SW480 (cell line): ENCODE measurements at regions not wholly inside any gene's neighbourhood (a gene's known extent, or its start where the extent isn't known, plus 50 kb on each side); places are given as distances from the start of the nearest gene placed in this dataset.

Experiments
- DNase-seq: peaks from one replicate; pipeline ENCODE4 v3.0.0-alpha.2; 2016; ENCODE audit warnings: low spot score

GRCh38 chr9:17970277-17970676, 391.4 kb downstream of the SH3GL2 start:
- no peak for DNase-seq

GRCh38 chr9:17978773-17979172, 399.9 kb downstream of the SH3GL2 start:
- DNase-seq = no peak

DNA sequence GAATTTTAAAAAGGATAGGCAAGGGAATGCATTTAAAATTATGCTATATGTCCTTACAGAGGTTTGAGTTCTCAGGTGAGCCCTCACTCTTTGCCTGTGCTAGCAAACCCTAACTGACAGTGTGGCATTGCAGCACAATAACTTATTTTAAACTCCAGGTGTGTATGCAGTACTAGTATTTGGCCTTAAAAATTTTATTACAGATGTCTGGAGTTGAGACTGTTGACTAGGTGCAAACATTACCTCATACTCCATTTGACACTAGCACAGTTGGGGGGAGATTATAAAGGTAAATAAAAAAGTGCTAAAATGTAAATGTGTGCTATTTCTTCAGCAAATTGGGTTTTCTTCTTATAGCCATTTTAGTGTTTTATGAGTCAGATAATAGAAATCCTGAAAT, 407.7 kb downstream of the SH3GL2 start:
- no peak for DNase-seq

DNA sequence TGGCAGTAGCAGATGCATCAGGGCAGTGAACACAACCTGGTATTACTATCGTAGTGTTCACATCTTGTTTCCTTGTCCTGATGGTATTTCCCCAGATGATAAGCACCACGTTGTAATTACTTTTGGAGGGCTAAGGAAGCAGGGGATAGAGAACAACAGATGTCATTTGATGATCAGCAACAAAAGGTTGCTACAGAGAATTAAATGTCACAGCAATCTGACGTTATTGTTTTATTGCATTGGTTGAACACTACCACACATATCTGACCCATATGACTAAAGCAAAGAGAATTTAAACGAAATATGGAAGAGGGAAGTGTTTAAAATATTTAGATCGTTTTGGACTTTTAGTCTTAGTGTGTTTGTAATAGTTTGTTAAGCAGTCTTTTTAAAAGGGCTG, 408.3 kb downstream of the SH3GL2 start:
- no peak for DNase-seq

DNA sequence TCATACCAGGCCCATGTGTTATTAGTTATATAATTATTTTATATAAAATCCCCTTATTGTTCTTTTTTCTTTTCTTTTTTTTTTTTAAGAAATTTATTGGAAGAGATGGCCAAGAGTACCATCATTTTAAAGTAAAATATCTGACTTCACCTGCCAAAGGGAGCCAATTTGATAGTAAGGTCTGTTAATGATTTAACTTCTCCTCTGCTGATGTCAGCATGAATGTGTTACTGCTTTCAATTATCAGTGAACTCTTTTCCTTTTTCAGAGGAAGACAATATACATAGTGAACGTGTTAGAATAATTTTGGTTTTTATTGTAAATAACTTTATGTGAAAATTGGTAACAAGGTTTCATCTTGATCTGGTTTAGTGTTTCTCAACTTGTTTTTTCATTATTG, 409.6 kb downstream of the SH3GL2 start:
- no peak for DNase-seq

DNA sequence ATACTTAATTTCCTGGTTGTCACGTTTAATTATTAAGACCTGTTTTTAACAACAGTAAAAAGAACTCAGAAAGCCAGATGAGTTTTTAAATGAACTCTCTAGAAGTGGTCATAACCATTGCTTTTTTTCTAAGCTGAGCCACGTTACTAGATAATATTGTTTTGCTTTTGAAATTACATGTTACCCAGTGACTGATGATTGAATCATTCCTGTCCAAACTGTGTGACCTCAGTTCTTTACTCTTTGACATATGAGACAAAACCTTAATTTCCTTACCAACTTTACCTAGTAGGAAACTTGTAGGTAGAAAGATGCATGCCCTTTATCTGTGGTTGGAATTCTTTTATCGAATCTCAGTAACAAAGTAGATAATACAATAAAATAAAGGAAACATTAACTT, 411.7 kb downstream of the SH3GL2 start:
- DNase-seq = no peak

DNA sequence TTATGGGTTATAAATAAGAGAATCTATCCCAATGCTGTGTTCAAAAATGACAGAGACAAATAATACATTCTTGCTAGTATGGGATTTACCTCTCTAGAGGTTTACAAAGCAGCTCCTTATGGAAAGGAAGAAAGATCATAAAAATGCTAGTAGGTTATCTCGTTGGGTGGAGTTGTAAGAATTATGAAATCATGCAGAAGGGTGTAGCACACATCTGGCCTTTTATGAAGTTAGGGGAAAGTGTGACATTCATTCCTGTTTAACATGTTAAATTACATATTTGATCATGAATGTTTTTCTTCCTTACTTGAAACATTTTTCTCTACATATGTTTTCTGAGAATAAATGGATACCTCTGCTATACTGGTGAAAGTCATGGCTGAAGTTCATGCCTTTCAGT, 414.2 kb downstream of the SH3GL2 start:
- DNase-seq = no peak

DNA sequence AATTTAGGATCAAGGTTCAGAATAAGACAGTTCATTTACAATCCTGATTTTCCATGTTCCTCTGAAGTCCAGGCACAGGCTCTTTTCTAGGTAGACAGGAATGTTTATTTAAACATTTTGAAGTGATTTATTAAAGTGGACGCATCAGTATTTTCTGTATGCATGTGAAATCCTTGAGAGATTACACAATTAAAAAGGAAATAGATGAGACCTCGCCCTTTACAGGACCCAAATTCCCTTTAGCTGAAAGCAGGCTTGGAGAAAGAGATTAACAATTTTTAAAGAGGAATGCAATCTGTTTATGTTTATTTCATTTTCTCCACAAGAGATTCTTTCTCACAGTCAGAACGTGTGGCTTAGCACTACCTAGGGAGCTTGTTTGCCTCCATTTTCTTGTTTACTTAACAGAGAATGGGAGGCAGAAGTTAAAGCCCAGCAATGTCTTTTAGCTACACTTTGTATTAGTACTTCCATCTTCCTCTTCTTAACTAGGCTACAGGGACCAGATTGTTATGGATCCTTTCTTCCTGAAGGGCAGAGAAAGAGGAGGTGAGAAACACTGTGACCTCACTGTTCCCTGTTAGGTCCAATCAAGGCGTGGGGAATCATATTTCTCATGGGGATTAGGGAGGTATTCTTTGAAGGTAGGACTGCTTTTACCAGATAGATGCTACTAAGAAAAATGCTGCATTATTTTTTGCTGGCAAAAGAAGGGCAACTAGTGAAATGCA, 416.0 kb downstream of the SH3GL2 start:
- no peak for DNase-seq

DNA sequence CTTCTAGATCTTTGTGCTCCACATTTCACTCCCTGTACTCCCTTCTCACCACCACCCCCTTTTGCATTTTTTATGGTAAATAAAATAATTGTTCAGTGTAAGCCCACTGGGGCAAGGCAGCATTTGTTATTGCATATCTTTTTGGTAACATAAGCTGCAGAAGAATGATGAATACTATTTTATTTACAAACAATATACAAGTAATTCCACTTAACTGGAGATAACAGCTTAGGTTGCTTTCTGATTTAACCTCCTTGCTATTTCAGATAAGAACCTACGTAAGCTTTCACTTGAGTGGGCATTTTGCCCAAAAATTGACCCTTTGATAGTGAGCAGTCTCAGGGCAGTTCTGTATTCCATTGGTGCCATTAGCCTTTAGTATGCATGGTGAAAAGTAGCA, 417.9 kb downstream of the SH3GL2 start:
- DNase-seq = no peak

DNA sequence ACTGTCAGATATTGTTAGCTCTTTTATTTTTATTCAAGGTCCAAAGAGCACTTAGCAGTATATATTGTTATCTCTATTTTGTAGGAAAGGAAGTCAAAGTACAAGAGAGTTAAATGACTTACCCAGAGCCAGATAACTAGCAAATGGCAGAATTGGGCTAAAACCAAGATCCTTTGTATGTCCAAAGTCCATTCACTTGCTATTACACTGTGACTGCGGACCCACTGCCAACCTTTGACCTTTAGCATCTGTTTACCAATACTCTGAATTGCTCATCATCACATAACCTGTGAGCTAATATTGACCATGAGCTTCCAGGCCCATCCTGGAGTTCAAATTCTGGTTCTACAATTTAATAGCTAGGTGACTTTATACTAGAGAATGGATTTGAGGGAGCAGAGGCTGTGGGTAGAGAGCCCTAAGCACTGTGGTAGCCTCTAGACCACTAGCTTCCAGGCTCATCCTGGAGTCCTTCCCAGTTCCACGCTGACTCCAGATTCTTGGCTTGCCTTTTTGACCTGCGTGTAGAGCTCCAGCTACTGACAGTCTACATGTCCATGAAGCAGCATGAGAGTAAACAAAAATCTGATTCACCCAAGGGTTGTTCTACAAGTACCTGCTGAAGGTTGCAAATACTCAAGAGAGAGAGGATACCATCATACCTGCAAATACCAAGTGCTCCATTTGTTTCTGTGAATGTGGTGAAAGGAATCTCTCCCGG, 424.0 kb downstream of the SH3GL2 start:
- no peak for DNase-seq

DNA sequence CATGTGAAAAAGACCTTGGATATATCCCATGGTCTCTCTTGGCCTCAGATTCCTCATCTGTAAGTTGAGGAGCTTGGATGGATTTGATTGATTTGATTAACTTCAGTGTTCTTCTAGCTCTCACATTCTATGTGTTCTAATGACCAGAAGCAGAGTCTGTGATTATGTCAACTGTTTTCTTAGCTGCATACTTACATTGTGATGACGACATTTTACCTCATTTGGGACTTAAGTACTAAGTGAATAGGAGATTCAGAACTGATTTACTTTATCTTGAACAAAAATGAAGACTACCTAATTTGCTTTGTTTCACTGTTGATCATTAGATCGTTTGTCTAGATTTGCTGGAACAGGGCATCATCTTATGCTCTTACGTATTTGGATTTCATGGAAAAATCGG, 427.7 kb downstream of the SH3GL2 start:
- DNase-seq = no peak

DNA sequence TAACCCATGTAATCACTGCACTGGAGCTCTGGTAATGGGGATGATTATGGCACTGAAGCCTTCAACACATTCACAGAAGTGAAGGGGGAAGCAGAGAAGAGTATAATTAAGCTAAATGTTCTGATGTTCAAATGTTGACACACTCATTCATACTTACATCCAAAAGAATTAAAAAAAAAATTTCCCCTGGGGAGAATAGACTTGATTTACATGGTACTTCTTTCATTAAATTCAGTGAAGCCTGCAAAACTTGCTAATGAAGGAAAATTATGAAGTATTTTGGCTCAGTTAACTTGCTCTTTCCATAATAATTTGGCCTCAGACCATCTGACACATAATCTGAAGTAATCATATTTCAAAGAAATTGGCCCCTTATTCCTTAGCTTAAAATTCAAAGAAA, 428.8 kb downstream of the SH3GL2 start:
- DNase-seq = no peak

GRCh38 chr9:18009902-18010301, 431.0 kb downstream of the SH3GL2 start:
- no peak for DNase-seq

- no peak for DNase-seq
These were observed 431.6 kb downstream of the SH3GL2 start for GRCh38 chr9:18010492-18010891.

GRCh38 chr9:18012170-18012569, 433.3 kb downstream of the SH3GL2 start:
- DNase-seq = no peak

- DNase-seq = no peak
These were observed 435.7 kb downstream of the SH3GL2 start for GRCh38 chr9:18014556-18014955.

DNA sequence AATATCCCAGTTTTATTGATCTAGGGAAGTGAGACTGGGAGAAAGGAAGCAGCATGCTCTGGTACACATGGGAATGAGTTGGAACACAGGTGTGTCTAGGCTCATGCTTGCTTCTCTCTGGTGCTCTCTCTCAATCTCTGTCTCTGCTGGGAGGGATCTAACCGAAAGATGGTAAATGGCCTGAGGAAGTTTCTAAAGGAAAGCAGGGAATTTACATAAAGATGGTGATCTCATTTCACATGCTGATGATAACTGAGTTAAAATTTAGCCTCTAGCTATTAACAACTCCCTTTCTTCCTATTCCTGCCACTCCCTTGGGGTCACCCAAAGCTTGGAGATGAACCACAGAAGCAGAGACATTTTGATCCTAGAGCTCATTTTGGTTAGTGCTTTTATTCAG, 436.2 kb downstream of the SH3GL2 start:
- DNase-seq = no peak

GRCh38 chr9:18017136-18017535, 438.3 kb downstream of the SH3GL2 start:
- no peak for DNase-seq

DNA sequence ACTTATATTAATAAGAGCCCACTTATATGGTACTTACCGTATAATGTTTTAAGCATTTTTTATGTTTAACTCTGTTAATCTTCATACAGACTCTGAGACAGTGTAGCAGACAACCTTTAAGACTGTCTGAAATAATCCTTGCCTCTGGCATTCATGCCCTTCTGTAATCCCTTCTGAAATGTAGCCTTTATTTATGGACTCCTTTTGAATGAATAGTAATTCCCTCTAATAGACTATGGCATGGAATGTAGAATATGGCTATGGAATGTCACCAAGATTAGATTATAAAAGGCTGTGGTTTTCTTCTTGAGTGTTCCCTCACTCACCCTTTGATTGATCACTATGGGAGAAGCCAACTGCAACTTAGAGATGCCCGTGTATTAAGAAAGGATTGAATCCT, 439.4 kb downstream of the SH3GL2 start:
- DNase-seq = no peak

DNA sequence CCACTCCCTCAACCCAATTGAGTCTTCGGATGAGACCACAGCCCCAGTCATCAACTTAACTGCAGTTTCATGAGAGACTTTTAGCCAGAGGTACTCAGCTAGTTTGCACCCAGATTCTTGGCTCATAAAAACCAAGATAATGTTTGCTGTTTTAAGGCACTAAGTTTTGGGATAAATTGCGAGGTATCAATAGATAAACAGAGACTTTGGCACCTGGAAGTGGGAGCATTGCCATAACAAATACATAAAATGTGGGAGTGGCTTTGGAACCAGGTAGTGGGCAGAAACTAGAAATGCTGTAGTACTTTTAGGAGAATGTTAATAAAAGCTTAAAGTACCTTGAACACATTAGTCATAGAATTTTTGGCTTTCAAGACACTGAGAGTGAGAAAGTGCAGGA, 439.8 kb downstream of the SH3GL2 start:
- DNase-seq = no peak

- DNase-seq = no peak
These were observed 441.4 kb downstream of the SH3GL2 start for GRCh38 chr9:18020121-18020745.

GRCh38 chr9:18022642-18023041, 443.8 kb downstream of the SH3GL2 start:
- DNase-seq = no peak

DNA sequence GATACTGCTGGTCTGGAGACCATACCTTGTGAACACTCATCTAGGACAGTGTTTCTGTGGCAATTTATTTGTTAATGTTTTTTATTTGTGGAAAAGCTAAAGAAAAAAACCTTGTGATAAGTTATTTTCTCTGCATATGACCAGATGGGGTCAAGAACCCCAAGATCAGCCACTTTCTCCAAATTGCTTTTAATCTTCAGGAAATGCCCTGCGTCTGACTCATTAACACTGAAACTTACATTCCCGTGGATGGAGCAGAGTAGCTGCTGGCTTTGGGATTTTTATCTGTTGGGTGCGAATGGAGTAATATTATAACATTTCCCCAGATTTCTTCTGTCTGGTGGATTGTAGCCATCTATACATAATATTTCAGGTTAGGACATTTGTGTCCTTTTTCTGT, 444.5 kb downstream of the SH3GL2 start:
- no peak for DNase-seq
